SJCRH30 (cell line): ENCODE measurements at regions not wholly inside any gene's neighbourhood (a gene's known extent, or its start where the extent isn't known, plus 50 kb on each side); places are given as distances from the start of the nearest gene placed in this dataset.

ENCODE experiments used
- DNase-seq, 2 experiments: peaks; one replicate each; pipeline ENCODE4 v3.0.0-alpha.2; 2015 to 2020
- H3K27ac ChIP-seq: fragments of 250-450 bp; sonication (Bioruptor Pico); 2 replicates; pipeline ENCODE4 v1.5.1; 2020; ENCODE audit warnings: mild to moderate bottlenecking, moderate library complexity
- H3K27me3 ChIP-seq: fragments of 250-450 bp; sonication (Bioruptor Pico); 2 replicates; pipeline ENCODE4 v1.5.1; 2020; ENCODE audit warnings: mild to moderate bottlenecking, moderate library complexity
- H3K36me3 ChIP-seq: fragments of 250-450 bp; sonication (Bioruptor Pico); 2 replicates; pipeline ENCODE4 v1.5.1; 2020; ENCODE audit warnings: mild to moderate bottlenecking, moderate library complexity
- H3K4me1 ChIP-seq: fragments of 250-450 bp; sonication (Bioruptor Pico); 2 replicates; pipeline ENCODE4 v1.5.1; 2020; ENCODE audit warnings: mild to moderate bottlenecking, moderate library complexity
- H3K4me3 ChIP-seq: fragments of 250-450 bp; sonication (Bioruptor Pico); 2 replicates; pipeline ENCODE4 v1.5.1; 2020; ENCODE audit warnings: mild to moderate bottlenecking, moderate library complexity
- H3K9me3 ChIP-seq: fragments of 250-450 bp; sonication (Bioruptor Pico); replicated peaks from 2 replicates; pipeline ENCODE4 v1.5.1; 2020; ENCODE audit warnings: mild to moderate bottlenecking, moderate library complexity

GRCh38 chr10:131676046-131676799 lies 224.6 kb upstream of the PPP2R2D start:
- no peak overlapping the region for H3K4me3 ChIP-seq
- no peak overlapping the region for H3K27ac ChIP-seq
- no peaks in the 10 kb centered on the region for H3K4me1 ChIP-seq
- no peak for DNase-seq
- no peaks in the 10 kb centered on the region for H3K36me3 ChIP-seq
- no peaks in the 10 kb centered on the region for H3K9me3 ChIP-seq
- no peaks in the 10 kb centered on the region for H3K27me3 ChIP-seq

GRCh38 chr10:131676800-131677421 lies 223.9 kb upstream of the PPP2R2D start:
- Histone ChIP-seq H3K4me3 (no peak overlapping the region), H3K27ac (no peak overlapping the region), H3K4me1 (no peaks in the 10 kb centered on the region), H3K27me3 (no peaks in the 10 kb centered on the region), H3K36me3 (no peaks in the 10 kb centered on the region), H3K9me3 (no peaks in the 10 kb centered on the region)
- no peak for DNase-seq

- H3K36me3 ChIP-seq: no peaks in the 10 kb centered on the region
- H3K9me3 ChIP-seq: no peaks in the 10 kb centered on the region
- no peak overlapping the region for H3K27ac ChIP-seq
- H3K27me3 ChIP-seq: no peaks in the 10 kb centered on the region
- no peaks in the 10 kb centered on the region for H3K4me1 ChIP-seq
- H3K4me3 ChIP-seq: no peak overlapping the region
- no peak for DNase-seq
Measured at GRCh38 chr10:131677671-131678070, 223.1 kb upstream of the PPP2R2D start.

- Histone ChIP-seq H3K27me3 (no peaks in the 10 kb centered on the region), H3K4me3 (no peak overlapping the region), H3K9me3 (no peaks in the 10 kb centered on the region), H3K36me3 (no peaks in the 10 kb centered on the region), H3K4me1 (no peaks in the 10 kb centered on the region), H3K27ac (no peak overlapping the region)
- DNase-seq: no peak
Measured at GRCh38 chr10:131678171-131678570, 222.6 kb upstream of the PPP2R2D start.

GRCh38 chr10:131678613-131679012 lies 222.2 kb upstream of the PPP2R2D start:
- no peaks in the 10 kb centered on the region for H3K9me3 ChIP-seq
- no peak for DNase-seq
- no peaks in the 10 kb centered on the region for H3K36me3 ChIP-seq
- H3K4me3 ChIP-seq: no peak overlapping the region
- H3K4me1 ChIP-seq: no peaks in the 10 kb centered on the region
- no peaks in the 10 kb centered on the region for H3K27me3 ChIP-seq
- H3K27ac ChIP-seq: no peak overlapping the region

- Histone ChIP-seq H3K27me3 (no peaks in the 10 kb centered on the region), H3K36me3 (no peaks in the 10 kb centered on the region), H3K4me3 (no peak overlapping the region), H3K4me1 (no peaks in the 10 kb centered on the region), H3K9me3 (no peaks in the 10 kb centered on the region), H3K27ac (no peak overlapping the region)
- no peak for DNase-seq
Measured at GRCh38 chr10:131679926-131680325, 220.9 kb upstream of the PPP2R2D start.

- no peak for DNase-seq
- Histone ChIP-seq H3K36me3 (no peaks in the 10 kb centered on the region), H3K27ac (no peak overlapping the region), H3K27me3 (no peaks in the 10 kb centered on the region), H3K4me1 (no peaks in the 10 kb centered on the region), H3K9me3 (no peaks in the 10 kb centered on the region), H3K4me3 (no peak overlapping the region)
Measured at GRCh38 chr10:131681122-131681521, 219.7 kb upstream of the PPP2R2D start.

- Histone ChIP-seq H3K27ac (no peak overlapping the region), H3K27me3 (no peaks in the 10 kb centered on the region), H3K4me3 (no peak overlapping the region), H3K36me3 (no peaks in the 10 kb centered on the region), H3K4me1 (no peaks in the 10 kb centered on the region), H3K9me3 (no peaks in the 10 kb centered on the region)
- no peak for DNase-seq
Measured at GRCh38 chr10:131681656-131682055, 219.2 kb upstream of the PPP2R2D start.

GRCh38 chr10:131682271-131682962 lies 218.4 kb upstream of the PPP2R2D start:
- Histone ChIP-seq H3K36me3 (no peaks in the 10 kb centered on the region), H3K4me3 (no peak overlapping the region), H3K4me1 (no peaks in the 10 kb centered on the region), H3K27me3 (no peaks in the 10 kb centered on the region), H3K9me3 (no peaks in the 10 kb centered on the region), H3K27ac (no peak overlapping the region)
- DNase-seq: no peak

- no peaks in the 10 kb centered on the region for H3K9me3 ChIP-seq
- no peak for DNase-seq
- no peaks in the 10 kb centered on the region for H3K4me1 ChIP-seq
- H3K36me3 ChIP-seq: no peaks in the 10 kb centered on the region
- no peak overlapping the region for H3K4me3 ChIP-seq
- no peak overlapping the region for H3K27ac ChIP-seq
- no peaks in the 10 kb centered on the region for H3K27me3 ChIP-seq
Measured at GRCh38 chr10:131683281-131683861, 217.4 kb upstream of the PPP2R2D start.

- H3K9me3 ChIP-seq: no peaks in the 10 kb centered on the region
- no peak overlapping the region for H3K27ac ChIP-seq
- DNase-seq: no peak
Measured at GRCh38 chr10:131683941-131684340, 216.9 kb upstream of the PPP2R2D start.

GRCh38 chr10:131685007-131685406 lies 215.8 kb upstream of the PPP2R2D start:
- Histone ChIP-seq H3K27ac (no peak overlapping the region), H3K27me3 (no peaks in the 10 kb centered on the region), H3K4me3 (no peak overlapping the region), H3K36me3 (no peaks in the 10 kb centered on the region), H3K4me1 (no peaks in the 10 kb centered on the region), H3K9me3 (no peaks in the 10 kb centered on the region)
- no peak for DNase-seq

More at GRCh38 chr10:131683941-131684340, 216.9 kb upstream of the PPP2R2D start:
- Histone ChIP-seq H3K27me3 (no peaks in the 10 kb centered on the region), H3K4me1 (no peaks in the 10 kb centered on the region), H3K36me3 (no peaks in the 10 kb centered on the region), H3K4me3 (no peak overlapping the region)

- no peaks in the 10 kb centered on the region for H3K27me3 ChIP-seq
- H3K4me3 ChIP-seq: no peak overlapping the region
- no peaks in the 10 kb centered on the region for H3K36me3 ChIP-seq
- H3K9me3 ChIP-seq: no peaks in the 10 kb centered on the region
- no peak for DNase-seq
- H3K27ac ChIP-seq: no peak overlapping the region
- no peaks in the 10 kb centered on the region for H3K4me1 ChIP-seq
Measured at GRCh38 chr10:131685576-131685975, 215.2 kb upstream of the PPP2R2D start.

- Histone ChIP-seq H3K27ac (no peak overlapping the region), H3K4me1 (no peaks in the 10 kb centered on the region), H3K27me3 (no peaks in the 10 kb centered on the region), H3K4me3 (no peak overlapping the region), H3K9me3 (no peaks in the 10 kb centered on the region), H3K36me3 (no peaks in the 10 kb centered on the region)
- DNase-seq: no peak
Measured at GRCh38 chr10:131686781-131687420, 213.9 kb upstream of the PPP2R2D start.

- Histone ChIP-seq H3K9me3 (no peaks in the 10 kb centered on the region), H3K36me3 (no peaks in the 10 kb centered on the region), H3K27ac (no peak overlapping the region), H3K4me3 (no peak overlapping the region), H3K4me1 (no peaks in the 10 kb centered on the region), H3K27me3 (no peaks in the 10 kb centered on the region)
- no peak for DNase-seq
Measured at GRCh38 chr10:131688304-131688703, 212.5 kb upstream of the PPP2R2D start.
